IPS-18a (cell line): ENCODE measurements at regions not wholly inside any gene's neighbourhood (a gene's known extent, or its start where the extent isn't known, plus 50 kb on each side); places are given as distances from the start of the nearest gene placed in this dataset.
"Not testable (repeated sequence)": the region's sequence is repeated elsewhere in the genome, so short reads cannot be mapped to it uniquely, and the experiment has no call there.

ENCODE experiments used
- H3K27ac ChIP-seq: one replicate; pipeline ENCODE4 v1.5.1; 2013; ENCODE audit warnings: low read length
- H3K27me3 ChIP-seq: one replicate; pipeline ENCODE4 v1.6.1; 2013; ENCODE audit warnings: mild to moderate bottlenecking, low read length; ENCODE audit not compliant: control insufficient read depth, insufficient read depth
- H3K36me3 ChIP-seq: one replicate; pipeline ENCODE4 v1.6.1; 2013; ENCODE audit warnings: low read depth, low read length; ENCODE audit not compliant: control insufficient read depth
- H3K4me1 ChIP-seq: one replicate; pipeline ENCODE4 v1.6.1; 2013; ENCODE audit warnings: low read depth, low read length; ENCODE audit not compliant: control insufficient read depth
- H3K4me3 ChIP-seq: one replicate; pipeline ENCODE4 v1.5.1; 2013; ENCODE audit warnings: low read length
- H3K9ac ChIP-seq: one replicate; pipeline ENCODE4 v1.6.1; 2013; ENCODE audit warnings: mild to moderate bottlenecking, low read length, moderate library complexity
- H3K9me3 ChIP-seq: one replicate; pipeline ENCODE4 v1.6.1; 2013; ENCODE audit warnings: low read depth, low read length; ENCODE audit not compliant: control insufficient read depth

DNA sequence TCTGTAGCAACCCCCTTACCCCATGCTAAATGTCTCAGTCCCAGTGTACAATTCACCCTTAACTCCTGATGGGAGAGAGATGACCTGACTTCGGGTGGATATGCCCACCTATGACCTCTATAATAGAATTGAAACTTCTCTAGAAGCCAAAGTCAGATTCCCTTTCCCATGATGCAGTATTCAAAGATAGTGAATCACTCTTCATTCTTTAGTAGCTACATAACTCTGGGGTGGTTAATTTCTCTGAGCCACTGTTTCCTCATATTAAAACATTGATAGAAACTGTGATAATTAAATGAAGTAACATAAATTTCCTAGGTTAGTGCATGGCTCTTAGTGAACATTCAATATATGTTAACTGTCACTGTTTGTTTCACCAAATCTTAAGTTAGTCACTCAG, 500.4 kb downstream of the COL12A1 start:
- Histone ChIP-seq H3K4me3 (no peak overlapping the region), H3K4me1 (no peaks in the 10 kb centered on the region), H3K9me3 (no peaks in the 10 kb centered on the region), H3K36me3 (no peaks in the 10 kb centered on the region), H3K9ac (no peak overlapping the region), H3K27ac (no peak overlapping the region), H3K27me3 (no peaks in the 10 kb centered on the region)

DNA sequence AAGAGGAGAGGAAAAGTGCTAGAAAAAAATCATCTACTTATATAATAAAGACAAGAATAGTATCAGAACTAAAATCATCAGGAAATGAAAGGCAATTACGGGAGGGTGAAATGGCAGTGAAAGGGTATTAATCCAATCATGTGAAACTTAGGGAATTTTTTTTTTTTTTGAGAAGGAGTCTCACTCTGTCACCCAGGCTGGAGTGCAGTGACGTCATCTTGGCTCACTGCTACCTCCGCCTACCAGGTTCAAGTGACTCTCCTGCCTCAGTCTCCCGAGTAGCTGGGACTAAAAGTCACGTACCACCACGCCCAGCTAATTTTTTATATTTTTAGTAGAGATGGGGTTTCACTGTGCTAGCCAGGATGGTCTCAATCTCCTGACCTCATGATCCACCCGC, 501.3 kb downstream of the COL12A1 start:
- H3K9me3 ChIP-seq, H3K36me3 ChIP-seq, H3K27me3 ChIP-seq, H3K27ac ChIP-seq, H3K4me3 ChIP-seq, H3K9ac ChIP-seq, H3K4me1 ChIP-seq: not testable (repeated sequence)

DNA sequence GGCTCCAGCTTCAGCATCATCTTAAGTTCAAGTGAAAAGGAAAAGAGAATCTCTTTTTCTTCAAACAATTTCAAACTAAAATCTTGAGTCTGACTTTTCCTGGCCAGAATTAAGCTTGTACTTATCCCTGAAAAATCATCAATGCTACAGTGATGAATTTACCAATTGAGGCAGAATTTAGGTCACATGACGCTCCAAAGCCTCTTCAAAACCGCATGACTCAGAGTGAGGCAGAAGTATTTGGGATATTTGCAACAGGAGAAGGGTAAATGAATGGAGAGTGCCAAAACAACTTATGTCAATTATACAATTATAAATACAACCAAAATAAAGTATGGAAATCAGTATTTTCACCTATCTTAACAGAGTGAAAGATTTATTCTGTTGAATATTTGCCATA, 515.5 kb downstream of the COL12A1 start:
- H3K36me3 ChIP-seq, result no peaks in the 10 kb centered on the region
- H3K4me3 ChIP-seq, result no peak overlapping the region
- H3K9me3 ChIP-seq, result no peaks in the 10 kb centered on the region
- H3K27ac ChIP-seq, result no peak overlapping the region
- H3K4me1 ChIP-seq, result no peaks in the 10 kb centered on the region
- no peaks in the 10 kb centered on the region for H3K27me3 ChIP-seq
- H3K9ac ChIP-seq, result no peak overlapping the region

DNA sequence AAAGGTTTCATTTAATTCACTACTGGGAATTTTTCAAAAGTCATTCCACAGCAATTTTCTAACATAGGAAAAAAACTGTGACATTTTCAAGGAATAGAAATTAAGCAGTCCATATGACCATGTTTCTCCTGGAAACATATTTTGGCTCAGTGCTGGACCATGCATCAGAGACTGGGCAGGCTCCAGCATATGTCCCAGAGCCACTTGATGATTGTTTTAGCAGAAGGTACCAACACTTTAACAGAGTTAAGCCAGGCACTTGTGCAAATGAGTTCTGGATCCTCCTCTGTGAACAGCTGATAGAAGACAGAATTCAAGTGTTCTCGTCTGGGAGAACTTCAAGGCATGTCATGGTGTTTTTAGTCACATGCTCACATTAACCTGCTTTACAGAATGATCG, 516.3 kb downstream of the COL12A1 start:
- no peaks in the 10 kb centered on the region for H3K36me3 ChIP-seq
- H3K27ac ChIP-seq, result no peak overlapping the region
- H3K4me3 ChIP-seq, result no peak overlapping the region
- H3K9me3 ChIP-seq, result no peaks in the 10 kb centered on the region
- no peaks in the 10 kb centered on the region for H3K4me1 ChIP-seq
- H3K9ac ChIP-seq, result no peak overlapping the region
- no peaks in the 10 kb centered on the region for H3K27me3 ChIP-seq

DNA sequence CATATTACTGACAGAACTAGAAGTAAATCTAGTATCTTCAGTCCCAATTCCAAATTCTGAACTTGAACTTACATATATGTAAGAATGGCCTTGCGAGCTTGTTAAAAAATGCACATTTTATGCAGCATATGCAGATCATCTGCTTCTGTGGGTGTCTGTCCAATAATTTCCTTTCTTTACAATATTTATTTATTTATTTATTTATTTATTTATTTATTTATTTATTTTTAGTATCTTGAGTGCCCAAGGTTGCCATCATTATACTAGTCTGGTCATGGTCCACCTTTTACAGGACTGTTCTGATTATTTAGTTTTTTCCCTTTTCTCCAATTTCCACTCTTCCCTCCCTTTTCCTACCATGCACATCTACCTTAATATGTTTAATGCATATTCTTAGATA, 528.4 kb downstream of the COL12A1 start:
- Histone ChIP-seq H3K9me3 (no peaks in the 10 kb centered on the region), H3K9ac (no peak overlapping the region), H3K36me3 (no peaks in the 10 kb centered on the region), H3K4me1 (no peaks in the 10 kb centered on the region), H3K27ac (no peak overlapping the region), H3K27me3 (no peaks in the 10 kb centered on the region), H3K4me3 (no peak overlapping the region)

- Histone ChIP-seq H3K4me1 (no peaks in the 10 kb centered on the region), H3K9me3 (no peaks in the 10 kb centered on the region), H3K9ac (no peak overlapping the region), H3K27me3 (no peaks in the 10 kb centered on the region), H3K27ac (no peak overlapping the region), H3K4me3 (no peak overlapping the region), H3K36me3 (no peaks in the 10 kb centered on the region)
These were observed 528.9 kb downstream of the COL12A1 start for GRCh38 chr6:74676906-74677305.

DNA sequence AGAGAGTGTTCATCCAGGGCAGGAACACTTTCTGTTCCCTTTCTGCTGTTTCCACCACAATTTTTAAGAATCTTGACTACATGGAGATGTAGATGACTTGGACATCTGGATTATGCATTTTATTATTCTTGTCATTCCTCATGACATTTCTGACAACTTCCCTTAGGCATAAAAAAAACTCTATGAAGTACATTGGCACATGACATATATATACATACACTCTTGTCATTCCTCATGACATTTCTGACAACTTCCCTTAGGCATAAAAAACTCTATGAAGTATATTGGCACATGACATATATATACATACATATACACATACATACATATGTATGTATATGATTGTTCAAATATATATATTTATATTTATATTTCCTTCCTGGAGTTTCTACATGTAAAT, 531.5 kb downstream of the COL12A1 start:
- no peak overlapping the region for H3K4me3 ChIP-seq
- H3K4me1 ChIP-seq, result no peaks in the 10 kb centered on the region
- H3K27me3 ChIP-seq, result no peaks in the 10 kb centered on the region
- H3K9ac ChIP-seq, result no peak overlapping the region
- no peaks in the 10 kb centered on the region for H3K36me3 ChIP-seq
- no peak overlapping the region for H3K27ac ChIP-seq
- no peaks in the 10 kb centered on the region for H3K9me3 ChIP-seq

DNA sequence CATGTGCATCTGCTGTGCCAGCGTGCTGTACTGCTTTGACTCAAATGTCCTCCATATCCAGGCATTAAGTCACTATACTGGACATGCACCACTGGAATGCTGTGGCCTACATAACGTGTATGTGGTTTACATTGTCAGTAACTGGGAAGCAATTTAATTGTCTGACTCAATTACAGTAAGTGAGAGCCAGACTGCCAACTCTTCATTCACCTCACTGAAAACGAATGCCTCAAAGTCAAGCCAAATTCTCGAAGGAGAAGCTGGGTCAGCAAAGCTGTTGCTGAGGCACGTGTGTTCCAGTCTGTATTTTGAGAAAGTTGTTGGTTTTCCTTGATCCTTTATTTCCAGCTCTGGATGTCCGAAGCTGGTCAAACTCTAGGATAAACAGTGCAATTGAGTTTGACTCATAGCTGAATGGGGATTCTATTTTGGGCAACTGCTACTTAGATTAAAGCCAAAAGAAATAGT, 534.3 kb downstream of the COL12A1 start:
- no peaks in the 10 kb centered on the region for H3K36me3 ChIP-seq
- H3K9ac ChIP-seq, result no peak overlapping the region
- no peak overlapping the region for H3K27ac ChIP-seq
- no peaks in the 10 kb centered on the region for H3K27me3 ChIP-seq
- no peak overlapping the region for H3K4me3 ChIP-seq
- H3K9me3 ChIP-seq, result peaks cover 4% of the 10 kb centered on the region
- H3K4me1 ChIP-seq, result no peaks in the 10 kb centered on the region

- H3K9ac ChIP-seq, result no peak overlapping the region
- H3K4me3 ChIP-seq, result no peak overlapping the region
- no peaks in the 10 kb centered on the region for H3K4me1 ChIP-seq
- no peak overlapping the region for H3K27ac ChIP-seq
- no peaks in the 10 kb centered on the region for H3K36me3 ChIP-seq
- peaks cover 16% of the 10 kb centered on the region for H3K9me3 ChIP-seq
- H3K27me3 ChIP-seq, result no peaks in the 10 kb centered on the region
These were observed 547.5 kb downstream of the COL12A1 start for GRCh38 chr6:74658391-74658790.

GRCh38 chr6:74657931-74658330, 547.9 kb downstream of the COL12A1 start:
- H3K27me3 ChIP-seq, result no peaks in the 10 kb centered on the region
- H3K4me1 ChIP-seq, result no peaks in the 10 kb centered on the region
- no peak overlapping the region for H3K4me3 ChIP-seq
- H3K9ac ChIP-seq, result no peak overlapping the region
- no peaks in the 10 kb centered on the region for H3K36me3 ChIP-seq
- H3K9me3 ChIP-seq, result peaks cover 16% of the 10 kb centered on the region
- H3K27ac ChIP-seq, result no peak overlapping the region

- no peak overlapping the region for H3K4me3 ChIP-seq
- no peaks in the 10 kb centered on the region for H3K27me3 ChIP-seq
- peaks cover 16% of the 10 kb centered on the region for H3K9me3 ChIP-seq
- no peaks in the 10 kb centered on the region for H3K4me1 ChIP-seq
- no peak overlapping the region for H3K9ac ChIP-seq
- H3K36me3 ChIP-seq, result no peaks in the 10 kb centered on the region
- H3K27ac ChIP-seq, result no peak overlapping the region
These were observed 548.8 kb downstream of the COL12A1 start for GRCh38 chr6:74657011-74657410.

GRCh38 chr6:74656453-74656852, 549.4 kb downstream of the COL12A1 start:
- no peaks in the 10 kb centered on the region for H3K4me1 ChIP-seq
- H3K27me3 ChIP-seq, result no peaks in the 10 kb centered on the region
- H3K9me3 ChIP-seq, result peaks cover 16% of the 10 kb centered on the region
- no peak overlapping the region for H3K27ac ChIP-seq
- no peak overlapping the region for H3K4me3 ChIP-seq
- H3K36me3 ChIP-seq, result no peaks in the 10 kb centered on the region
- no peak overlapping the region for H3K9ac ChIP-seq
